ENCODE measurements at regions not wholly inside any gene's neighbourhood (a gene's known extent, or its start where the extent isn't known, plus 50 kb on each side); places are given as distances from the start of the nearest gene placed in this dataset.
"Not testable (repeated sequence)": the region's sequence is repeated elsewhere in the genome, so short reads cannot be mapped to it uniquely, and the experiment has no call there.

- DNase-seq (ENCODE audit: low read depth in 2 of 2) = no peak
These were observed 633.7 kb downstream of the MECOM start for GRCh38 chr3:169029674-169030285.

GRCh38 chr3:169028716-169029115 is 634.8 kb downstream of the MECOM start:
- DNase-seq (ENCODE audit: low read depth in 2 of 2) = no peak

GRCh38 chr3:169026543-169027182 is 636.8 kb downstream of the MECOM start:
- no peak for DNase-seq (ENCODE audit: low read depth in 2 of 2)

- DNase-seq (ENCODE audit: low read depth in 2 of 2) = no peak
These were observed 641.1 kb downstream of the MECOM start for GRCh38 chr3:169022457-169022856.

- DNase-seq (ENCODE audit: low read depth in 2 of 2) = no peak
These were observed 643.1 kb downstream of the MECOM start for GRCh38 chr3:169020371-169020770.

- no peak for DNase-seq (ENCODE audit: low read depth in 2 of 2)
These were observed 654.1 kb downstream of the MECOM start for GRCh38 chr3:169009453-169009852.

GRCh38 chr3:169008776-169009358 is 654.6 kb downstream of the MECOM start:
- no peak for DNase-seq (ENCODE audit: low read depth in 2 of 2)

- no peak for DNase-seq (ENCODE audit: low read depth in 2 of 2)
These were observed 656.4 kb downstream of the MECOM start for GRCh38 chr3:169007145-169007544.

- DNase-seq (ENCODE audit: low read depth in 2 of 2) = not testable (repeated sequence)
These were observed 657.1 kb downstream of the MECOM start for GRCh38 chr3:169006398-169006797.

GRCh38 chr3:169002689-169003088 is 660.8 kb downstream of the MECOM start:
- DNase-seq (ENCODE audit: low read depth in 2 of 2) = no peak

- no peak for DNase-seq (ENCODE audit: low read depth in 2 of 2)
These were observed 664.7 kb downstream of the MECOM start for GRCh38 chr3:168998792-168999191.

- no peak for DNase-seq (ENCODE audit: low read depth in 2 of 2)
These were observed 666.0 kb downstream of the MECOM start for GRCh38 chr3:168997488-168997887.

GRCh38 chr3:168996622-168997021 is 666.9 kb downstream of the MECOM start:
- DNase-seq (ENCODE audit: low read depth in 2 of 2) = no peak

GRCh38 chr3:168995129-168995528 is 668.4 kb downstream of the MECOM start:
- no peak for DNase-seq (ENCODE audit: low read depth in 2 of 2)

GRCh38 chr3:168991803-168992202 is 671.7 kb downstream of the MECOM start:
- no peak for DNase-seq (ENCODE audit: low read depth in 2 of 2)

- DNase-seq (ENCODE audit: low read depth in 2 of 2) = no peak
These were observed 672.9 kb downstream of the MECOM start for GRCh38 chr3:168990621-168991020.

- DNase-seq (ENCODE audit: low read depth in 2 of 2) = no peak
These were observed 673.4 kb downstream of the MECOM start for GRCh38 chr3:168990134-168990533.

- no peak for DNase-seq (ENCODE audit: low read depth in 2 of 2)
These were observed 674.1 kb downstream of the MECOM start for GRCh38 chr3:168989396-168989795.

- no peak for DNase-seq (ENCODE audit: low read depth in 2 of 2)
These were observed 674.7 kb downstream of the MECOM start for GRCh38 chr3:168988853-168989252.

- DNase-seq (ENCODE audit: low read depth in 2 of 2) = no peak
These were observed 678.6 kb downstream of the MECOM start for GRCh38 chr3:168984872-168985271.

GRCh38 chr3:168983046-168983445 is 680.5 kb downstream of the MECOM start:
- no peak for DNase-seq (ENCODE audit: low read depth in 2 of 2)

GRCh38 chr3:168981396-168981795 is 682.1 kb downstream of the MECOM start:
- DNase-seq (ENCODE audit: low read depth in 2 of 2) = no peak

- no peak for DNase-seq (ENCODE audit: low read depth in 2 of 2)
These were observed 685.7 kb downstream of the MECOM start for GRCh38 chr3:168977716-168978374.

Data from activated CD4-positive, alpha-beta T cell treated with anti-CD3 and anti-CD28 coated beads for 24 hours (primary cell).